G401.6 (cell line): ENCODE measurements at regions not wholly inside any gene's neighbourhood (a gene's known extent, or its start where the extent isn't known, plus 50 kb on each side); places are given as distances from the start of the nearest gene placed in this dataset.
A peak's percentile ranks its signal among the peaks of the same experiment; 100 is the strongest.

ENCODE experiments used
- FAIRE-seq: peaks from 2 replicates; lab custom pipeline; 2012; peaks lifted over from hg19 to GRCh38; lab: Jason Lieb, UNC

GRCh38 chr11:43576320-43576802, 104.2 kb upstream of the HSD17B12 start:
- FAIRE-seq, result no peak

GRCh38 chr11:43576803-43577521, 103.6 kb upstream of the HSD17B12 start:
- no peak for FAIRE-seq

GRCh38 chr11:43577566-43578264, 102.8 kb upstream of the HSD17B12 start:
- FAIRE-seq, result no peak

GRCh38 chr11:43578346-43579170, 102.0 kb upstream of the HSD17B12 start:
- FAIRE-seq, result no peak

GRCh38 chr11:43579171-43579918, 101.2 kb upstream of the HSD17B12 start:
- no peak for FAIRE-seq

- FAIRE-seq, result no peak
Measured at GRCh38 chr11:43579919-43580276, 100.6 kb upstream of the HSD17B12 start.

- FAIRE-seq, result no peak
Measured at GRCh38 chr11:43580735-43581369, 99.7 kb upstream of the HSD17B12 start.

- no peak for FAIRE-seq
Measured at GRCh38 chr11:43581370-43582023, 99.0 kb upstream of the HSD17B12 start.

- FAIRE-seq, result no peak
Measured at GRCh38 chr11:43582024-43582862, 98.3 kb upstream of the HSD17B12 start.

GRCh38 chr11:43582863-43583462, 97.6 kb upstream of the HSD17B12 start:
- FAIRE-seq, result no peak

GRCh38 chr11:43583548-43583947, 97.0 kb upstream of the HSD17B12 start:
- FAIRE-seq, result no peak

GRCh38 chr11:43585877-43586608, 94.5 kb upstream of the HSD17B12 start:
- FAIRE-seq, result no peak

GRCh38 chr11:43589601-43590250, 90.8 kb upstream of the HSD17B12 start:
- no peak for FAIRE-seq

GRCh38 chr11:43601511-43601910, 79.0 kb upstream of the HSD17B12 start:
- no peak for FAIRE-seq

- FAIRE-seq, result no peak
Measured at GRCh38 chr11:43602670-43603069, 77.9 kb upstream of the HSD17B12 start.

- FAIRE-seq, result peak; percentile 6
Measured at GRCh38 chr11:43614214-43614613, 66.3 kb upstream of the HSD17B12 start.

GRCh38 chr11:43619863-43620505, 60.6 kb upstream of the HSD17B12 start:
- FAIRE-seq, result no peak

GRCh38 chr11:43626798-43627197, 53.7 kb upstream of the HSD17B12 start:
- FAIRE-seq, result no peak
